SK-N-SH (cell line): ENCODE measurements at regions not wholly inside any gene's neighbourhood (a gene's known extent, or its start where the extent isn't known, plus 50 kb on each side); places are given as distances from the start of the nearest gene placed in this dataset.

Source experiments
- EP300 ChIP-seq, 2 experiments: IDR thresholded peaks; 2 replicates each; pipeline versions ENCODE4 v1.4.0 to v1.6.1; 2012; ENCODE audit warnings: borderline replicate concordance in 1 of 2, low read depth in 1 of 2, low read length in 1 of 2
- EZH2phosphoT487 ChIP-seq: fragments of 200-600 bp; sonication (generic); IDR thresholded peaks from 2 replicates; pipeline ENCODE4 v1.6.1; 2017; ENCODE audit warnings: low read depth, mixed run types, mild to moderate bottlenecking, antibody characterized with exemption, moderate library complexity, borderline replicate concordance
- FOSL2 ChIP-seq: IDR thresholded peaks from 2 replicates; pipeline ENCODE4 v1.4.0; 2012; ENCODE audit warnings: low read depth, mild to moderate bottlenecking, moderate library complexity, borderline replicate concordance
- POLR2AphosphoS5 ChIP-seq: IDR thresholded peaks from 2 replicates; pipeline ENCODE4 v1.6.1; 2012; ENCODE audit warnings: low read depth, low read length
- RXRA ChIP-seq: IDR thresholded peaks from 2 replicates; pipeline ENCODE4 v1.4.0; 2012; ENCODE audit warnings: low read depth, mild to moderate bottlenecking, borderline replicate concordance
- SIN3A ChIP-seq: IDR thresholded peaks from 2 replicates; pipeline ENCODE4 v1.6.1; 2012; ENCODE audit warnings: low read depth, mild to moderate bottlenecking, low read length, moderate library complexity, borderline replicate concordance
- TAF1 ChIP-seq: IDR thresholded peaks from 2 replicates; pipeline ENCODE4 v1.6.1; 2012; ENCODE audit warnings: low read depth, mild to moderate bottlenecking, low read length, moderate library complexity, borderline replicate concordance
- TCF12 ChIP-seq: IDR thresholded peaks from 2 replicates; pipeline ENCODE4 v1.4.0; 2012
- YY1 ChIP-seq: IDR thresholded peaks from 2 replicates; pipeline ENCODE4 v1.4.0; 2012; ENCODE audit warnings: low read depth, mild to moderate bottlenecking
- TF ChIP-seq, protein P1 (sequence below): fragments of 200-600 bp; sonication (generic); IDR thresholded peaks from 2 replicates; pipeline ENCODE4 v1.6.1; 2017; ENCODE audit warnings: antibody characterized with exemption, mild to moderate bottlenecking, moderate library complexity
- TF ChIP-seq, protein P2 (sequence below): IDR thresholded peaks from 2 replicates; pipeline ENCODE4 v1.6.1; 2012; ENCODE audit warnings: mild to moderate bottlenecking, low read depth, low read length, moderate library complexity

GRCh38 chr1:29639741-29640427, 403.6 kb downstream of the PTPRU start:
- TF ChIP-seq, protein P1, sequence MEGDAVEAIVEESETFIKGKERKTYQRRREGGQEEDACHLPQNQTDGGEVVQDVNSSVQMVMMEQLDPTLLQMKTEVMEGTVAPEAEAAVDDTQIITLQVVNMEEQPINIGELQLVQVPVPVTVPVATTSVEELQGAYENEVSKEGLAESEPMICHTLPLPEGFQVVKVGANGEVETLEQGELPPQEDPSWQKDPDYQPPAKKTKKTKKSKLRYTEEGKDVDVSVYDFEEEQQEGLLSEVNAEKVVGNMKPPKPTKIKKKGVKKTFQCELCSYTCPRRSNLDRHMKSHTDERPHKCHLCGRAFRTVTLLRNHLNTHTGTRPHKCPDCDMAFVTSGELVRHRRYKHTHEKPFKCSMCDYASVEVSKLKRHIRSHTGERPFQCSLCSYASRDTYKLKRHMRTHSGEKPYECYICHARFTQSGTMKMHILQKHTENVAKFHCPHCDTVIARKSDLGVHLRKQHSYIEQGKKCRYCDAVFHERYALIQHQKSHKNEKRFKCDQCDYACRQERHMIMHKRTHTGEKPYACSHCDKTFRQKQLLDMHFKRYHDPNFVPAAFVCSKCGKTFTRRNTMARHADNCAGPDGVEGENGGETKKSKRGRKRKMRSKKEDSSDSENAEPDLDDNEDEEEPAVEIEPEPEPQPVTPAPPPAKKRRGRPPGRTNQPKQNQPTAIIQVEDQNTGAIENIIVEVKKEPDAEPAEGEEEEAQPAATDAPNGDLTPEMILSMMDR: no peak
- TF ChIP-seq SIN3A: no peak
- no peak for TF ChIP-seq POLR2AphosphoS5
- TF ChIP-seq, protein P2, sequence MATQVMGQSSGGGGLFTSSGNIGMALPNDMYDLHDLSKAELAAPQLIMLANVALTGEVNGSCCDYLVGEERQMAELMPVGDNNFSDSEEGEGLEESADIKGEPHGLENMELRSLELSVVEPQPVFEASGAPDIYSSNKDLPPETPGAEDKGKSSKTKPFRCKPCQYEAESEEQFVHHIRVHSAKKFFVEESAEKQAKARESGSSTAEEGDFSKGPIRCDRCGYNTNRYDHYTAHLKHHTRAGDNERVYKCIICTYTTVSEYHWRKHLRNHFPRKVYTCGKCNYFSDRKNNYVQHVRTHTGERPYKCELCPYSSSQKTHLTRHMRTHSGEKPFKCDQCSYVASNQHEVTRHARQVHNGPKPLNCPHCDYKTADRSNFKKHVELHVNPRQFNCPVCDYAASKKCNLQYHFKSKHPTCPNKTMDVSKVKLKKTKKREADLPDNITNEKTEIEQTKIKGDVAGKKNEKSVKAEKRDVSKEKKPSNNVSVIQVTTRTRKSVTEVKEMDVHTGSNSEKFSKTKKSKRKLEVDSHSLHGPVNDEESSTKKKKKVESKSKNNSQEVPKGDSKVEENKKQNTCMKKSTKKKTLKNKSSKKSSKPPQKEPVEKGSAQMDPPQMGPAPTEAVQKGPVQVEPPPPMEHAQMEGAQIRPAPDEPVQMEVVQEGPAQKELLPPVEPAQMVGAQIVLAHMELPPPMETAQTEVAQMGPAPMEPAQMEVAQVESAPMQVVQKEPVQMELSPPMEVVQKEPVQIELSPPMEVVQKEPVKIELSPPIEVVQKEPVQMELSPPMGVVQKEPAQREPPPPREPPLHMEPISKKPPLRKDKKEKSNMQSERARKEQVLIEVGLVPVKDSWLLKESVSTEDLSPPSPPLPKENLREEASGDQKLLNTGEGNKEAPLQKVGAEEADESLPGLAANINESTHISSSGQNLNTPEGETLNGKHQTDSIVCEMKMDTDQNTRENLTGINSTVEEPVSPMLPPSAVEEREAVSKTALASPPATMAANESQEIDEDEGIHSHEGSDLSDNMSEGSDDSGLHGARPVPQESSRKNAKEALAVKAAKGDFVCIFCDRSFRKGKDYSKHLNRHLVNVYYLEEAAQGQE: no peak
- no peak for TF ChIP-seq EP300 (IDR thresholded peaks at IDR 0.05; ENCODE audit: borderline replicate concordance in 1 of 2, low read depth in 1 of 2, low read length in 1 of 2)
- TF ChIP-seq FOSL2: 0 out of 2 replicates have a peak, but pooled peaks have one; percentile 4
- TF ChIP-seq TCF12: no peak
- no peak for TF ChIP-seq YY1
- TF ChIP-seq EZH2phosphoT487: no peak
- TF ChIP-seq RXRA: no peak
- TF ChIP-seq TAF1: no peak
